ENCODE measurements at regions not wholly inside any gene's neighbourhood (a gene's known extent, or its start where the extent isn't known, plus 50 kb on each side); places are given as distances from the start of the nearest gene placed in this dataset.
A peak's percentile ranks its signal among the peaks of the same experiment; 100 is the strongest.
"Not testable (repeated sequence)": the region's sequence is repeated elsewhere in the genome, so short reads cannot be mapped to it uniquely, and the experiment has no call there.

DNA sequence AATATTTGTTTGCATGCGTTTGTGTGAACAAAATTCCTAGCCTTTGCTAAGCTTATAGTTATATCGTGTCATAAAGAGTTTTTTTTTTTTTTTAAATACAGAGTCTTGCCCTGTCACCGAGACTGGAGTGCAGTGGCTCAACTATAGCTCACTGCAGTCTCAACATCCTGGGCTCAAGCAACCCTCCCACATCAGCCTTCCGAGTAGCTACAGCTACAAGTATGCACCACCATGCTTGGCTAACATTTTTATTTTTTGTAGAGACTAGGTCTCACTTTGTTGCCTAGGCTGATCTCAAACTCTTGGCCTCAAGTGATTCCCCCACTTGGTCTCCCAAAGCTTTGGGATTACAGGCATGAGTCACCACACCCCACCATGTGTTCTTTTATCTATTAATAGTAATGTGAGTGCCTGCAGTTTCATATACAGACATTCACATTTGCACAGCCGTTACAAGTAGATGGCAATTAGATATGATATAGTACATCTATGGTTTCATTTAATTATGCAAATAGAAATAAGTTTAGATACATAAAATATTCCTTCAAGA is 848.6 kb downstream of the PDCD6IP start:
- DNase-seq (ENCODE audit: low spot score) = no peak

GRCh38 chr3:34650131-34650530 is 851.7 kb downstream of the PDCD6IP start:
- no peak for DNase-seq (ENCODE audit: low spot score)

DNA sequence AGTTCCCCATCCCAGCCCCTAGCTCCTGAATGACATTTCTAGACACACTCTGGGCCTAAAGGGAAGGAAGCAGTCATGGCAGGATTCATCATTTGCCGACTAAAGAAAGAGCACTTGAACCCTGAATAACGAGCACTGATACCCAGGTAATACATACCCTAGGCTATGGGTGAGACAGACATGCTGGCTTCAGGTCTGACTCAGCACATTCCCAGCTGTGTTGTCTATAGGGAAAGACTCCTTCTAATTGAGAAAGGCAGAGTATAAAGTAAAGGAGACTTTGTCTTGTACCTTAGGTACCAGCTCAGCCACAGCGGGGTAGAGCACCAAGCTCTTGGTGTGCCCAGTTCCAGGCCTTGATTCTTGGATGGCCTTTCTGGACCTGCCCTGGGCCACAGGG is 870.5 kb downstream of the PDCD6IP start:
- no peak for DNase-seq (ENCODE audit: low spot score)

DNA sequence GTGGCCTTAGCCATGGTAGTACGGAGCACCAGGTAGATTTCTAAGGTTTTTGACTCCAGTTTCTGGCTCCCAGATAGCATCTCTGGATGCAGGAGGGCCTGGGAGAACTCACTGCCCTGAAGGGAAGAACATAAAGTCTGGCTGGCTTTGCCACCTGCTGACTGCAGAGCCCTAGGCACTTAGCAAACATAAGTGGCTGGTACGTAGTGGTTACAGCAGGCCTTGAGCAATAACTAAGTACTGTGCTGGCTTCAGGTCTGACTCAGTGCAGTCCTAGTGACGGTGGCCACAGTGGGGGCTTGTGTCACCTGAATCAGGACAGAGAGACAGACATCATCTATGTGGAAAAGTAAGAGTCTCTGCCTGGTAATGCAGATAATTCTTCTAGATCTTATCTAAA is 871.1 kb downstream of the PDCD6IP start:
- DNase-seq (ENCODE audit: low spot score) = no peak

- DNase-seq (ENCODE audit: low spot score) = no peak
Measured at GRCh38 chr3:34675383-34676120, 877.1 kb downstream of the PDCD6IP start.

GRCh38 chr3:34676436-34676835 is 878.0 kb downstream of the PDCD6IP start:
- no peak for DNase-seq (ENCODE audit: low spot score)

DNA sequence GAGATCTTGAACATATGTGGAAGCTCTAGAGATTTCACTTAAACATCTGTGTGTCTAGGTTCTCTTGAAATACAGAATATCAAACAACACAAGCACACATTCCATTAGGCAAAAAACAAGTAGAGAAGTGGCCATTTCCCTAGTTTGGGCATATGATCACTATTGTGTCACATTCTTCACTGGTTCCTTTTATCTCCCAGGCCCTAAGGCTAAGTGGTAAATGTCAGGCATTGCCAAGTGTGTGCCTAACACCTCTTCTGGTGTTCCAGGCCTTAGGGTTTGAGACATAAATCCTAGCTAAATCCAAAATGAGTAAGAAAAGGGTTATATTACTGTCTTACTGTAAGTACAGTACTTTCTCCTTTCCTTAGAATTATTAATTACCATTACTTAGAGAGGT is 880.1 kb downstream of the PDCD6IP start:
- no peak for DNase-seq (ENCODE audit: low spot score)

- DNase-seq (ENCODE audit: low spot score) = not testable (repeated sequence)
Measured at GRCh38 chr3:34679055-34679454, 880.6 kb downstream of the PDCD6IP start.

DNA sequence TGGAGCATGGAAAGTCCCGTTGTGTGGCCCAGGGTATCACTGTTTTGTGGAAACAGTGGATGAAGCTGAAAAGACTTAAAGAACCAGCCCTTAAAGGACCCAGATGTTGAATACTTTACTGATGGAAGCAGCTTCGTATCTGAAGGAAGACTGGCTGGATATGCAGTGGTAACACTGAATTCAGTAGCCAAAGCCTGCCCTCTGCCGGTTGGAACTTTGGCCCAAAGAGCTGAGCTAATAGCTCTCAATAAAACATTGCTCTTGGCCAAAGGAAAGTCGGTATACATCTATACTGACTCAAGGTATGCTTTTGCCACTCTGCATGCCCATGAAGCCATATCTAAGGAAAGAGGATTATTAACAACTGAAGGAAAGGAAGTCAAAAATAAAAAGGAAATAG is 885.4 kb downstream of the PDCD6IP start:
- peak; percentile 52 for DNase-seq (ENCODE audit: low spot score)

GRCh38 chr3:34686541-34686940 is 888.1 kb downstream of the PDCD6IP start:
- no peak for DNase-seq (ENCODE audit: low spot score)

DNA sequence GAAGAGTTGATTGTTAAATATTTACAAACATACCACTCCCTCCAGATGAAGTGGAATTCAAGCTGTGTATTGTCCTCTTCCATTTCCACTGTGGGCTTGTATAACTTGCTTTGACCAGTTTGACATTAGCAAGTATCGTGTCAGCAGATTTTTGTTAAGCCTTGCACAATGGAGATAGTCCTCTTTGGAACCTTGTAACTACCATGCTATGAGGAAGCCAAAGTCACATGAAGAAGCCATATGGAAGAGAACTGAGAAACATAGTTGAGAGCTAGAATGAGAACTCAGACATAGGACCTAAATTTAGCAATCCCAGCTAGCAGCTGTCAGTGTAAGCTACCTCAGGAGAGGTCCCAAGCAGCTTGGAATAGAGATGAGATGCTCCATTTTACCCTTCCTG is 889.2 kb downstream of the PDCD6IP start:
- DNase-seq (ENCODE audit: low spot score) = no peak

GRCh38 chr3:34696831-34697230 is 898.4 kb downstream of the PDCD6IP start:
- DNase-seq (ENCODE audit: low spot score) = no peak

DNA sequence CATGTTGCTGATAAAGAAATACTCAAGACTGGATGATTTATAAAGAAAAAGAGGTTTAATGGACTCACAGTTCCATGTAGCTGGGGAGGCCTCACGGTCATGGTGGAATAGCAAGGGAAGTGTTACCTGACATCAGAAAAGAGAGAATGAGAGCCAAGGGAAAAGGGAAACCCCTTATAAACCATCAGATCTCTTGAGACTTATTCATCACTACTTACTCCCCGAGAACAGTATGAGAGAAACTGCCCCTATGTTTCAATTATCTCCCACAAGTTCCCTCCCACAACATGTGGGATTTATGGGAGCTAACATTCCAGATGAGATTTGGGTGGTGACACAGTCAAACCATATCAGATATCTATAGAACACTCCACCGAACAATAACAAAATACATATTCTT is 904.6 kb downstream of the PDCD6IP start:
- no peak for DNase-seq (ENCODE audit: low spot score)

DNA sequence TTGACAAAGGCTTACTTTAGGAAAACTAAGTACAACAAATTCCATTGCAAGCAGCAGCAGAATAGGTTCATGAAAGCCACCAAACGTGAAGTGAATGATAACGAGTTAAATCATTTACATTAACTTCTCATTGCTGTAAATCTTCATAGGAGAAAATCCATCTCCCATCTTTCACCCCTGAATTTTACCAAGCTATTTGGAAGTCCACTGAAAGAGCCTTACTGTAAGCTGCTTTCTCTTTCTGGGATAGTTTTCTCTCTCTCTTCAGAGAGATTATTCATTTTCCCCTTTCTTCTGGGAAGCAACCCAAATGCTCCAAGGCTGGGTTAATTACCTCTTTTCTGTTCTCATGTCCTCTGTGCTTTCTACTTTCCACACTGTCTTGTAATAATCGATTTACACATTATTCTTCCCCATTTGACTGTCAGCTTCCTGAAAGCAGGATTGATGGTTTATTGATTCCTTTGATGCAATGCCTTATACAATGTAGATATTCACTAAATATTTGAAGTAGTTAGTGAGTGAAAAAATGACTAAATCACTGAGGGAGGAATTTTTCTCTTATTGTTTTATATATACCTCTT is 914.3 kb upstream of the ARPP21 start:
- DNase-seq (ENCODE audit: low spot score) = no peak

GRCh38 chr3:34725774-34726173 is 913.6 kb upstream of the ARPP21 start:
- no peak for DNase-seq (ENCODE audit: low spot score)

GRCh38 chr3:34727700-34728099 is 911.6 kb upstream of the ARPP21 start:
- DNase-seq (ENCODE audit: low spot score) = no peak

GRCh38 chr3:34742151-34742550 is 897.2 kb upstream of the ARPP21 start:
- no peak for DNase-seq (ENCODE audit: low spot score)

DNA sequence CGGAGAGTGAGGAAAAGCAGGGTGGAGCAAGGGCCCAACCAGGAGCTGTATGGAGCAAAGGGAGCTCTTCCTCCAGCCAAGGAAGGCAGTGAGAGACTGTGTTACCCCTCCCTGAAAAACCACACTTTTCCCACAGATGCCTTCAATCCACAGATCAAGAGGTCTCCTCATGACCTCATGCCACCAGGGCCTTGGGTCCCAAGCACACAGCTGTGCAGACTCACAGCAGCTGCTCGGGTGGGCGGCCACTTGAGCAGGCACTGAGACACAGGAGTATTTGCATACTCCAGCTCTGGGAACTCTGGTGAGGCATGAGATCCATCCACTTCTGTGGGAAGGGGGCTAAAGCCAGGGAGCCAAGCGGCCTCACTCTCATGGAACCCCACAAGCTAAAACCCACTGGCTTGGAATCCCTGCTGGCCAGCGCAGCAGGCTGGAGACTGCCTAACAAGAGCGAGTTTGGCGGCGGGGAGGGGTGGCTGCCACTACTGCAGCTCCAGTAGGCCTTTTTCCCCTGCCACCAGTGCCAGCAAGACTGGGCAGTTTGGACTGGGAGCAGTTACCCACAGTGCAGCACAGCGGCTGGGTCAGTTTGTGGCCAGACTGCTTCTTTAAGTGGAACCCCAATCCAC is 880.6 kb upstream of the ARPP21 start:
- no peak for DNase-seq (ENCODE audit: low spot score)

DNA sequence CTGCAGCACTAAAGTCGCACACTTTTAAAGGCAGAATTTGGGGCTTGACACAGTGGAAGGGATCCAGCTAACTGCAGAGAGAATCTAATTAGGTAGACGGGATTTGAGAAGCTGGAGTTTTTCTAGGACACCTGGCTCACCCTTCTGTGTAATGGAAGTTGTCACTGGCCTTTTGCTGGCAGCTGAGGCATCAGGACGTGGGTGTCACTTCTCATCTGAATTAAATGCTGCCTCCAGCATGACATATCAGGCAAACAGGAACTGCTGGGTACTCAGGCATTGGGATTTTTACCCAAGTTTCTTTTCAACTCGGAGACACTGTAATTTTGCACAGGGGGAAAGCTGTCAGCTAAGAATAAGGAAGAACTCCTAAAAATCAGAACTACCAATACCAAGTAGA is 861.9 kb upstream of the ARPP21 start:
- no peak for DNase-seq (ENCODE audit: low spot score)

- no peak for DNase-seq (ENCODE audit: low spot score)
Measured at GRCh38 chr3:34779092-34779491, 860.2 kb upstream of the ARPP21 start.

GRCh38 chr3:34780294-34780693 is 859.0 kb upstream of the ARPP21 start:
- no peak for DNase-seq (ENCODE audit: low spot score)

- DNase-seq (ENCODE audit: low spot score) = no peak
Measured at GRCh38 chr3:34780973-34781372, 858.4 kb upstream of the ARPP21 start.

DNA sequence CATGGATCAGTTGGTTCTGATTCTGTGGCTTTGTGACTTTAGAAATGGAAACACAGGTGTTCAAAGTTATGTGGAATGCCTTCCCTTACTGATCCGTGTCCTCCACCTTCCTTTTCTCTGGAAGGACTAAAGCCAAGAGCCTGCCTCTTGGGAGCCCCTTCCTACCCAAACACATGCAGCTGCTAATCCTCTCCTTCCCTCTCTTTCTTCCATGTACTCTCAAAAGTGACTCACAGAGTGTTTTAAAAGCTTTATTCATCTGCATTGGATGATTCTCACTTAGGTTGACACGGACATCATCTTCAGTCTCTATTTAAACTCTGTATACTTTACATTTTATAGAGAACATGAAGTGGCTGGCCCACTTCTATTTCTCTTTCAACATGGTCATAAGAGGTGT is 856.5 kb upstream of the ARPP21 start:
- DNase-seq (ENCODE audit: low spot score) = no peak
